HepG2 (cell line): ENCODE measurements at regions not wholly inside any gene's neighbourhood (a gene's known extent, or its start where the extent isn't known, plus 50 kb on each side); places are given as distances from the start of the nearest gene placed in this dataset.

ENCODE experiments used
- ATAC-seq: fragments of 200-7000 bp; cut with Tn5 transposase; 3 replicates; pipeline ENCODE4 v1.9.1; 2020; ENCODE audit warnings: mild to moderate bottlenecking, moderate library complexity
- BruUV-seq: library from RNA; stranded (reverse); fragments of 400-500 nt; replicated peaks from 2 replicates; lab custom pipeline; 2021; lab: Mats Ljungman, UMichigan
- CTCF ChIA-PET: fragments of 300-600 bp; formaldehyde crosslinking; extraction: SDS; loops from one replicate; lab custom pipeline; 2021; ENCODE audit warnings: low total read pairs, inconsistent platforms, low intra/inter-chr PET ratio; lab: Yijun Ruan, JAX
- POLR2A ChIA-PET: fragments of 350-600 bp; sonication (Branson Sonifier 250); formaldehyde crosslinking; loops from one replicate; lab custom pipeline; 2020; ENCODE audit warnings: antibody characterized with exemption, inconsistent platforms; lab: Yijun Ruan, JAX
- DNase-seq: peaks from one replicate; pipeline ENCODE4 v3.0.0-alpha.2; 2015; ENCODE audit warnings: low spot score
- FAIRE-seq: peaks from 3 replicates; lab custom pipeline; 2011; peaks lifted over from hg19 to GRCh38; lab: Jason Lieb, UNC
- H2AFZ ChIP-seq: one replicate; pipeline ENCODE4 v1.6.1; 2011; ENCODE audit warnings: low read length, inconsistent platforms
- H3K27ac ChIP-seq: fragments of 300-600 bp; 3 replicates; pipeline ENCODE4 v1.8.0; 2011; ENCODE audit warnings: mixed run types, mild to moderate bottlenecking, mixed read lengths, low read length, inconsistent platforms; ENCODE audit not compliant: insufficient read depth; ENCODE audit errors: extremely low read length
- H3K27me3 ChIP-seq, 2 experiments: fragments of 200-600 bp in 1 of 2; 2 replicates in 1 of 2; 3 replicates in 1 of 2; pipeline versions ENCODE4 v1.6.0 to v1.8.0; 2011; ENCODE audit warnings: low read length in 2 of 2, mild to moderate bottlenecking in 2 of 2, moderate library complexity in 2 of 2, inconsistent platforms in 1 of 2; ENCODE audit not compliant: insufficient read depth in 2 of 2, control insufficient read depth in 1 of 2
- H3K36me3 ChIP-seq, 2 experiments: fragments of 200-600 bp in 1 of 2; replicated peaks in 1 of 2; 2 replicates in 1 of 2; 3 replicates in 1 of 2; pipeline versions ENCODE4 v1.5.1 to v1.8.0; 2011; ENCODE audit warnings: low read length in 2 of 2, inconsistent platforms in 1 of 2; ENCODE audit not compliant: insufficient read depth in 2 of 2, control insufficient read depth in 1 of 2
- H3K4me1 ChIP-seq: 2 replicates; pipeline ENCODE4 v1.5.1; 2012; ENCODE audit warnings: low read length, inconsistent platforms; ENCODE audit not compliant: insufficient read depth
- H3K4me2 ChIP-seq: 2 replicates; pipeline ENCODE4 v1.6.0; 2011; ENCODE audit warnings: low read depth, low read length, inconsistent platforms
- H3K4me3 ChIP-seq, 3 experiments: fragments of 200-600 bp in 1 of 3; sonication (generic), shearing (Covaris generic) in 1 of 3; replicated peaks in 1 of 3; 2 replicates each; pipeline ENCODE4 v1.5.1; 2011 to 2016; ENCODE audit warnings: low read length in 3 of 3, inconsistent platforms in 2 of 3, low read depth in 2 of 3, mild to moderate bottlenecking in 2 of 3, control low read depth in 1 of 3, mixed read lengths in 1 of 3; ENCODE audit not compliant: insufficient read depth in 1 of 3
- H3K79me2 ChIP-seq: one replicate; pipeline ENCODE4 v1.6.1; 2011; ENCODE audit warnings: low read length, inconsistent platforms; ENCODE audit not compliant: insufficient read depth
- H3K9ac ChIP-seq: 2 replicates; pipeline ENCODE4 v1.6.0; 2011; ENCODE audit warnings: mild to moderate bottlenecking, low read depth, low read length, inconsistent platforms; ENCODE audit not compliant: insufficient read depth
- H3K9me3 ChIP-seq: 2 replicates; pipeline ENCODE4 v1.5.1; 2012; ENCODE audit warnings: mild to moderate bottlenecking, low read length
- H4K20me1 ChIP-seq: 2 replicates; pipeline ENCODE4 v1.6.0; 2011; ENCODE audit warnings: inconsistent platforms, mild to moderate bottlenecking, low read length, moderate library complexity; ENCODE audit not compliant: insufficient read depth
- MYPOP ChIP-seq: sonication (generic); formaldehyde crosslinking; IDR thresholded peaks from 2 replicates; pipeline ENCODE4 v1.8.1; 2023; ENCODE audit warnings: mild to moderate bottlenecking, moderate library complexity, missing genetic modification reagents
- NFYC ChIP-seq: IDR thresholded peaks from 2 replicates; pipeline ENCODE4 v1.6.1; 2016; ENCODE audit warnings: missing genetic modification reagents, missing compliant biosample characterization
- PLRG1 ChIP-seq: fragments of 450-650 bp; conservative IDR thresholded peaks from 2 replicates; pipeline ENCODE4 v1.6.1; 2016
- POGZ ChIP-seq: sonication (generic); formaldehyde crosslinking; IDR thresholded peaks from 2 replicates; pipeline ENCODE4 v1.4.0; 2020; ENCODE audit warnings: mild to moderate bottlenecking, missing genetic modification reagents
- RBM39 ChIP-seq: fragments of 200-400 bp; formaldehyde crosslinking; IDR thresholded peaks from one replicate; pipeline ENCODE4 v1.6.1; 2018; ENCODE audit warnings: antibody characterized with exemption, mild to moderate bottlenecking, low read depth, low read length; ENCODE audit not compliant: poor library complexity, severe bottlenecking
- SAP130 ChIP-seq: IDR thresholded peaks from 2 replicates; pipeline ENCODE4 v1.6.1; 2016; ENCODE audit warnings: low read depth
- SRSF9 ChIP-seq: fragments of 200-400 bp; formaldehyde crosslinking; IDR thresholded peaks from 2 replicates; pipeline ENCODE4 v1.6.1; 2018; ENCODE audit warnings: borderline replicate concordance, mild to moderate bottlenecking, low read depth, low read length; ENCODE audit not compliant: insufficient read depth, poor library complexity, severe bottlenecking
- ZBTB7A ChIP-seq: sonication (generic); formaldehyde crosslinking; IDR thresholded peaks from 2 replicates; pipeline ENCODE4 v1.8.0; 2022; ENCODE audit warnings: mild to moderate bottlenecking, missing genetic modification reagents
- ZNF550 ChIP-seq: sonication (generic); formaldehyde crosslinking; IDR thresholded peaks from 2 replicates; pipeline ENCODE4 v1.4.0; 2020; ENCODE audit warnings: mild to moderate bottlenecking, missing genetic modification reagents, borderline replicate concordance
- ZNF616 ChIP-seq: sonication (generic); formaldehyde crosslinking; IDR thresholded peaks from 2 replicates; pipeline ENCODE4 v1.5.0; 2020; ENCODE audit warnings: low read depth, mild to moderate bottlenecking, missing genetic modification reagents
- WGBS: methylation state at CpG from one replicate; pipeline ENCODE4 v1.1.6; 2017; ENCODE audit warnings: low lambda C conversion rate; 5-methylcytosine and 5-hydroxymethylcytosine counted together
- in situ Hi-C: cut with HindIII; loops from 2 replicates; pipeline ENCODE4 v1.10.0; 2017; ENCODE audit warnings: low pct_unique_long_range_greater_than_20kb; ENCODE audit not compliant: extremely low pct_ligation_motif_present
- intact Hi-C: fragments of 100-400 bp; cut with micrococcal nuclease; formaldehyde crosslinking; loops from one replicate; pipeline ENCODE4 v1.10.0; 2022; ENCODE audit not compliant: unreplicated experiment
- TF ChIP-seq, protein P1 (sequence below): sonication (generic); formaldehyde crosslinking; IDR thresholded peaks from 2 replicates; pipeline ENCODE4 v1.4.0; 2020; ENCODE audit warnings: missing genetic modification reagents
- TF ChIP-seq, protein P2 (sequence below): sonication (generic); formaldehyde crosslinking; conservative IDR thresholded peaks from 2 replicates; pipeline ENCODE4 v1.4.0; 2020; ENCODE audit warnings: mild to moderate bottlenecking, missing genetic modification reagents, moderate library complexity
- TF ChIP-seq, protein P3 (sequence below): sonication (generic); formaldehyde crosslinking; IDR thresholded peaks from 2 replicates; pipeline ENCODE4 v1.8.1; 2022; ENCODE audit warnings: low read depth, mild to moderate bottlenecking, missing genetic modification reagents

- ChIA-PET CTCF (no interaction called here), POLR2A (no interaction called here)
- Histone ChIP-seq H4K20me1 (no peaks in the 10 kb centered on the region), H3K4me1 (no peaks in the 10 kb centered on the region), H3K9me3 (no peaks in the 10 kb centered on the region), H3K79me2 (no peaks in the 10 kb centered on the region), H3K4me2 (no peak overlapping the region), H3K27me3 (peaks cover 1 to 5% of the 10 kb centered on the region in 2 experiments; a peak in 2 of 5 replicates), H3K9ac (no peak overlapping the region), H3K36me3 (no peaks in the 10 kb centered on the region), H3K4me3 (no peak overlapping the region), H3K27ac (no peak overlapping the region), H2AFZ (no peak overlapping the region)
- DNase-seq (no peak), ATAC-seq (no peak), FAIRE-seq (no peak)
- intact Hi-C loops (no loop called here), in situ Hi-C loops (no loop called here)
- 57% methylated on average over 5 of the region's 5 CpGs for WGBS
- BruUV-seq = no TSS peak
- TF ChIP-seq PLRG1 (no peak), NFYC (CRISPR knock-in tag) (no peak), SAP130 (no peak), RBM39 (no peak), ZBTB7A (CRISPR knock-in tag) (no peak), ZNF616 (CRISPR knock-in tag) (no peak), ZNF550 (CRISPR knock-in tag) (no peak), SRSF9 (no peak), MYPOP (CRISPR knock-in tag) (no peak), POGZ (CRISPR knock-in tag) (no peak)
- TF ChIP-seq, protein P1, sequence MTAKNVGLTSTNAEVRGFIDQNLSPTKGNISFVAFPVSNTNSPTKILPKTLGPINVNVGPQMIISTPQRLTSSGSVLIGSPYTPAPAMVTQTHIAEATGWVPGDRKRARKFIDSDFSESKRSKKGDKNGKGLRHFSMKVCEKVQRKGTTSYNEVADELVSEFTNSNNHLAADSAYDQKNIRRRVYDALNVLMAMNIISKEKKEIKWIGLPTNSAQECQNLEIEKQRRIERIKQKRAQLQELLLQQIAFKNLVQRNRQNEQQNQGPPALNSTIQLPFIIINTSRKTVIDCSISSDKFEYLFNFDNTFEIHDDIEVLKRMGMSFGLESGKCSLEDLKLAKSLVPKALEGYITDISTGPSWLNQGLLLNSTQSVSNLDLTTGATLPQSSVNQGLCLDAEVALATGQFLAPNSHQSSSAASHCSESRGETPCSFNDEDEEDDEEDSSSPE (CRISPR knock-in tag) = no peak
- TF ChIP-seq, protein P2, sequence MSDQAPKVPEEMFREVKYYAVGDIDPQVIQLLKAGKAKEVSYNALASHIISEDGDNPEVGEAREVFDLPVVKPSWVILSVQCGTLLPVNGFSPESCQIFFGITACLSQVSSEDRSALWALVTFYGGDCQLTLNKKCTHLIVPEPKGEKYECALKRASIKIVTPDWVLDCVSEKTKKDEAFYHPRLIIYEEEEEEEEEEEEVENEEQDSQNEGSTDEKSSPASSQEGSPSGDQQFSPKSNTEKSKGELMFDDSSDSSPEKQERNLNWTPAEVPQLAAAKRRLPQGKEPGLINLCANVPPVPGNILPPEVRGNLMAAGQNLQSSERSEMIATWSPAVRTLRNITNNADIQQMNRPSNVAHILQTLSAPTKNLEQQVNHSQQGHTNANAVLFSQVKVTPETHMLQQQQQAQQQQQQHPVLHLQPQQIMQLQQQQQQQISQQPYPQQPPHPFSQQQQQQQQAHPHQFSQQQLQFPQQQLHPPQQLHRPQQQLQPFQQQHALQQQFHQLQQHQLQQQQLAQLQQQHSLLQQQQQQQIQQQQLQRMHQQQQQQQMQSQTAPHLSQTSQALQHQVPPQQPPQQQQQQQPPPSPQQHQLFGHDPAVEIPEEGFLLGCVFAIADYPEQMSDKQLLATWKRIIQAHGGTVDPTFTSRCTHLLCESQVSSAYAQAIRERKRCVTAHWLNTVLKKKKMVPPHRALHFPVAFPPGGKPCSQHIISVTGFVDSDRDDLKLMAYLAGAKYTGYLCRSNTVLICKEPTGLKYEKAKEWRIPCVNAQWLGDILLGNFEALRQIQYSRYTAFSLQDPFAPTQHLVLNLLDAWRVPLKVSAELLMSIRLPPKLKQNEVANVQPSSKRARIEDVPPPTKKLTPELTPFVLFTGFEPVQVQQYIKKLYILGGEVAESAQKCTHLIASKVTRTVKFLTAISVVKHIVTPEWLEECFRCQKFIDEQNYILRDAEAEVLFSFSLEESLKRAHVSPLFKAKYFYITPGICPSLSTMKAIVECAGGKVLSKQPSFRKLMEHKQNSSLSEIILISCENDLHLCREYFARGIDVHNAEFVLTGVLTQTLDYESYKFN = no peak
- TF ChIP-seq, protein P3, sequence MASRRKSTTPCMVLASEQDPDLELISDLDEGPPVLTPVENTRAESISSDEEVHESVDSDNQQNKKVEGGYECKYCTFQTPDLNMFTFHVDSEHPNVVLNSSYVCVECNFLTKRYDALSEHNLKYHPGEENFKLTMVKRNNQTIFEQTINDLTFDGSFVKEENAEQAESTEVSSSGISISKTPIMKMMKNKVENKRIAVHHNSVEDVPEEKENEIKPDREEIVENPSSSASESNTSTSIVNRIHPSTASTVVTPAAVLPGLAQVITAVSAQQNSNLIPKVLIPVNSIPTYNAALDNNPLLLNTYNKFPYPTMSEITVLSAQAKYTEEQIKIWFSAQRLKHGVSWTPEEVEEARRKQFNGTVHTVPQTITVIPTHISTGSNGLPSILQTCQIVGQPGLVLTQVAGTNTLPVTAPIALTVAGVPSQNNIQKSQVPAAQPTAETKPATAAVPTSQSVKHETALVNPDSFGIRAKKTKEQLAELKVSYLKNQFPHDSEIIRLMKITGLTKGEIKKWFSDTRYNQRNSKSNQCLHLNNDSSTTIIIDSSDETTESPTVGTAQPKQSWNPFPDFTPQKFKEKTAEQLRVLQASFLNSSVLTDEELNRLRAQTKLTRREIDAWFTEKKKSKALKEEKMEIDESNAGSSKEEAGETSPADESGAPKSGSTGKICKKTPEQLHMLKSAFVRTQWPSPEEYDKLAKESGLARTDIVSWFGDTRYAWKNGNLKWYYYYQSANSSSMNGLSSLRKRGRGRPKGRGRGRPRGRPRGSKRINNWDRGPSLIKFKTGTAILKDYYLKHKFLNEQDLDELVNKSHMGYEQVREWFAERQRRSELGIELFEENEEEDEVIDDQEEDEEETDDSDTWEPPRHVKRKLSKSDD = no peak
Observed at GRCh38 chr10:44016589-44017482, 368.1 kb downstream of the CXCL12 start.
